HepG2 (cell line): ENCODE measurements at regions not wholly inside any gene's neighbourhood (a gene's known extent, or its start where the extent isn't known, plus 50 kb on each side); places are given as distances from the start of the nearest gene placed in this dataset.

Experiments
- ATF3 ChIP-seq: sonication (generic); formaldehyde crosslinking; IDR thresholded peaks from 2 replicates; pipeline ENCODE4 v1.4.0; 2020; ENCODE audit warnings: missing genetic modification reagents
- CTCF ChIP-seq: sonication (generic); formaldehyde crosslinking; IDR thresholded peaks from 2 replicates; pipeline ENCODE4 v1.5.0; 2020; ENCODE audit warnings: mild to moderate bottlenecking, missing genetic modification reagents, moderate library complexity
- EZH2 ChIP-seq: conservative IDR thresholded peaks from 2 replicates; pipeline ENCODE4 v1.6.1; 2012; ENCODE audit warnings: mild to moderate bottlenecking, low read depth, low read length, moderate library complexity
- GABPA ChIP-seq, 2 experiments: IDR thresholded peaks; 2 replicates each; pipeline ENCODE4 v1.6.1; 2011 to 2016; ENCODE audit warnings: low read depth in 2 of 2, low read length in 1 of 2, missing biosample characterization in 1 of 2, missing genetic modification characterization in 1 of 2
- MLX ChIP-seq: IDR thresholded peaks from 2 replicates; pipeline ENCODE4 v1.6.1; 2016
- RFX1 ChIP-seq: fragments of 450-650 bp; IDR thresholded peaks from 2 replicates; pipeline ENCODE4 v1.6.1; 2017
- SIN3A ChIP-seq: IDR thresholded peaks from 2 replicates; pipeline ENCODE4 v1.6.1; 2011; ENCODE audit warnings: low read depth, mild to moderate bottlenecking, control low read depth, low read length, borderline replicate concordance
- SMYD3 ChIP-seq: sonication (generic); formaldehyde crosslinking; IDR thresholded peaks from 2 replicates; pipeline ENCODE4 v1.8.1; 2023; ENCODE audit warnings: mild to moderate bottlenecking, missing genetic modification reagents
- YY1 ChIP-seq: IDR thresholded peaks from 2 replicates; pipeline ENCODE4 v1.6.1; 2011; ENCODE audit warnings: low read length, low read depth, moderate library complexity, mild to moderate bottlenecking; ENCODE audit not compliant: insufficient read depth, insufficient replicate concordance

- TF ChIP-seq RFX1 (no peak), MLX (CRISPR knock-in tag) (no peak), ATF3 (CRISPR knock-in tag) (no peak), EZH2 (no peak), SMYD3 (CRISPR knock-in tag) (no peak), SIN3A (no peak), YY1 (no peak), GABPA (IDR thresholded peaks at IDR 0.05; ENCODE audit: low read depth, low read length) (no peak), GABPA (CRISPR knock-in tag; IDR thresholded peaks at IDR 0.05; ENCODE audit: low read depth) (no peak), CTCF (CRISPR knock-in tag) (no peak)
These were observed 211.2 kb upstream of the CTAGE1 start for GRCh38 chr18:22628795-22629510.
